AG04449 (cell line): ENCODE measurements at regions not wholly inside any gene's neighbourhood (a gene's known extent, or its start where the extent isn't known, plus 50 kb on each side); places are given as distances from the start of the nearest gene placed in this dataset.

ENCODE experiments used
- CTCF ChIA-PET: fragments of 350-600 bp; formaldehyde crosslinking; extraction: SDS; loops from one replicate; lab custom pipeline; 2021; ENCODE audit warnings: antibody characterized with exemption; lab: Yijun Ruan, JAX
- POLR2A ChIA-PET: fragments of 400-600, 350-600 bp; formaldehyde crosslinking; extraction: SDS; loops from one replicate; lab custom pipeline; 2020; ENCODE audit warnings: antibody characterized with exemption, inconsistent platforms; lab: Yijun Ruan, JAX
- DNase-seq: peaks from one replicate; pipeline ENCODE4 v3.0.0-alpha.2; 2010; ENCODE audit warnings: low read depth, low spot score
- H3K4me3 ChIP-seq: 2 replicates; pipeline ENCODE4 v1.5.1; 2011; ENCODE audit warnings: low read depth, mild to moderate bottlenecking, control low read depth, low read length
- CTCF ChIP-seq: IDR thresholded peaks from one replicate; pipeline ENCODE4 v1.5.1; 2011; ENCODE audit warnings: mild to moderate bottlenecking, moderate library complexity, low read length, control low read depth, inconsistent platforms; ENCODE audit not compliant: insufficient read depth; ENCODE audit errors: missing control alignments

GRCh38 chr1:112234710-112235109 lies 161.3 kb upstream of the CTTNBP2NL start:
- no peak overlapping the region for H3K4me3 ChIP-seq
- no peak for TF ChIP-seq CTCF
- ChIA-PET POLR2A (no interaction called here), CTCF (no interaction called here)
- DNase-seq: no peak

DNA sequence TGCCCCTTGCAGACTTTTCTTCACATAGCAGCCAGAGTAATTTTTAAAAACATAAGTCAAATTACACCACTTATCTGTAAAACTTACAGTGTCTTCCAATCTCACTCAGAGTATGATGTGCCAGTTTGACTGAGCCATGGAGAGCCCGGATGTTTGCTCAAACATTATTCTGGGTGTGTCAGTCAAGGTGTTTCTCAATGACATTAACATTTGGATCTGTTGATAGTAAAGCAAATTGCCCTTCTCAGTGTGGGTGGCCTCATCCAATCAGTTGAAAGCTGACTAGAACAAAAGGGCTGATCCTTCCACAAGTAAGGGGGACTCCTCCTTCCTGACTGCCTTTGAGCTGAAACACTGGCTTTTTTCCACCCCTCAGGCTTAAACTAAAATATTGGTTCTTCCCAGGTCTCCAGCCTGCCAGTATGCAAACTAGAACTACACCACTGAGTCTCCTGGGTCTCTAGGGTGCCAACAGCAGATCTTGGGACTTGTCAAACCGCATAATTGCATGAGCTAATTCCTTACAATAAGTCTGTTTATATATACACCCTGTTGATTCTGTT lies 157.9 kb upstream of the CTTNBP2NL start:
- CTCF ChIA-PET: no interaction called here
- POLR2A ChIA-PET: no interaction called here
- no peak for TF ChIP-seq CTCF
- no peak for DNase-seq
- no peak overlapping the region for H3K4me3 ChIP-seq

DNA sequence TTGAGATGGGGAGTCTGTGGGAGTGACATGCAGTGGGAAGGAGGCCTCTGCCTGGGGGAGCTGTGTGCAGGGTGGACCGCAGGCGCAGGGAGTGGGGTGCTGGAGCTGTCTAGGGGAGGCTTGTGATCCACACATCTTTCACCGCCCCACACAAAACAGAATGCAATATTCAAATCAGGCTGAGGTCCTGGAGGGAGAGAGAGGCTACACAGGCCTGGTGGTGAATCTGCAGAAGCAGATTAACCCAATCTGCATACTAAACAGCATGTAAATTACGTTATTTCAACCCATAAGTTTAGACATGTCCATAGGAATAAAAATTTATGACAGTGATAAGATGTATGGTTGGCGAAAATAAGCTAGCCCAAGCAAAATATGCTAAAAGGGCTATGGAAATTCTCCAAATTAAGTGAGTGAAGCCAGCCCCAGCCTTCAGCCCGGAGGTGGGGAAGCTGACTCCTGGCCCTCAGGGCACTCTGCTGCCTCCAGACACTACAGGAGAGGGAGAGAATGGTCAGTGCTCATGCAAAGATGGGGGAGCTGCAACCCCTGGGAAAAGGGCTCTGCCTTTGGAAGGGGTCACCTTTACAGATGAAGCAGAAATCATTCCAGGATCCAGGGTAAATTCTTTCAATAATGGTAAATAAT lies 156.2 kb upstream of the CTTNBP2NL start:
- CTCF ChIA-PET: no interaction called here
- no peak for DNase-seq

DNA sequence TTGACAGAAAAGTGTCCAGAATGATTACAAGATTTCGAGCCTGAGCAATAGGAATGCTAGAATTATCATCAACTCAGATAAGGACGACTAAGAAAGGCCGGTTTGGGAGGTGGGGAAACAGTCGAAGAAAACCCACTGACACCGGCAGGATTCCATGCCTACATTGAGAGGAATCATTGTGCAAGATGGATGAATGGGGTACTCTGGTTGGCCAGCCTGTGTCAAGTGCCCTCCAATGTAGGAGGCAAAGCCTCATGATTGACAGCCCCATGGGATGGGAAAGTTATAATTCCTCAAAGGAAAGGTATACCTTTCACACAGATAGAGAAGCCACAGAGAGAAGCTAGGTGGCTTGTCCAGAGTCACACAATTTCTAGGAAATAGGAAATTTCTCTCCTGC lies 153.5 kb upstream of the CTTNBP2NL start:
- ChIA-PET POLR2A (no interaction called here), CTCF (no interaction called here)
- DNase-seq: no peak
- TF ChIP-seq CTCF: no peak
- H3K4me3 ChIP-seq: no peak overlapping the region

More for the DNA sequence above, 156.2 kb upstream of the CTTNBP2NL start:
- H3K4me3 ChIP-seq: no peak overlapping the region
- POLR2A ChIA-PET: no interaction called here
- no peak for TF ChIP-seq CTCF

DNA sequence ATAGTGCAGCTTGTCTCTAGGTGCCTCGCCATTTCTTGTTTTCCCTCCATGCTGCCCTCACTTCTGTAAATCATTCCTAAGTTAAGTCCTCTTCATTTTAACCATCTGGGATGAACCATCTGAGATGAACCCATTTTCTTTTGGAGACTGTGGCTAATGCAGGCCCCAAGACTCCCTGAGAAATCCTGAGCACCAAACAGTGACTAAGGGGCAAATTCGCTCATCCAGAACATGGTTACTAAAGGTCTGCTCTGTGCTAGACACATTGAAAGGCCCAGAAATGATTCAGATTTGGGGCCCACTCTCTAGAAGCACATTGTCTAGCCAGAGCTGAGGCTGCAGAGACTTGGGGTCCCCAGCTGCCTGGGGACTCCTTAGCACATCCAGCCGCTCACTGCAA lies 151.9 kb upstream of the CTTNBP2NL start:
- ChIA-PET CTCF (no interaction called here), POLR2A (no interaction called here)
- no peak overlapping the region for H3K4me3 ChIP-seq
- no peak for TF ChIP-seq CTCF
- no peak for DNase-seq

DNA sequence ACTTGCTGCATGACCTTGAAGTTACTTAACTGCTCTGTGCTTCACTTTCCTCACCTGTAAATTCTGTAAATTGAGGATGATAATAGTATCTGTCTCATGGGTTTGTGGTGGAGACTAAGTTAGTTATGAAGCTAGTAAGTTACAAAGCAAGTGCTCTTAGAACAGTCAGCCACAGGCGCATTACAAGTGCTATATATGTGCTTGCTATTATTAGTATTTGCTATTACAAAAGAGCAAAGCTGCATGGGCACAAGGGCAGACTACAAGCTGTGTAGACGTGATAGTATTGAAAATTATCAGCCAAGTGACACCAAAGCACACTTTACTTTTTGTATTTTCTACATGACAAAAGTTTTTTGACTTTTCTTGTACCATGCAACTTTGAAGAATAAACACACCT lies 150.9 kb upstream of the CTTNBP2NL start:
- ChIA-PET POLR2A (no interaction called here), CTCF (interaction anchor here (1.1 kb wide), 1 partner anchor 62 kb away, joined by 3 read pairs; no protein-coding TSS in a partner anchor)
- H3K4me3 ChIP-seq: no peak overlapping the region
- TF ChIP-seq CTCF: no peak
- DNase-seq: no peak
